HCT116 (cell line): ENCODE measurements at regions not wholly inside any gene's neighbourhood (a gene's known extent, or its start where the extent isn't known, plus 50 kb on each side); places are given as distances from the start of the nearest gene placed in this dataset.

Experiments used
- CTCF ChIP-seq, 3 experiments: fragments of 200-600 bp in 1 of 3; sonication (generic) in 1 of 3; IDR thresholded peaks in 2 of 3; conservative IDR thresholded peaks in 1 of 3; 2 replicates each; pipeline ENCODE4 v1.5.1; 2012 to 2017; ENCODE audit warnings: low read depth in 2 of 3, low read length in 2 of 3, antibody characterized with exemption in 1 of 3, borderline replicate concordance in 1 of 3, control low read depth in 1 of 3, mild to moderate bottlenecking in 1 of 3, mixed read lengths in 1 of 3, mixed run types in 1 of 3, moderate library complexity in 1 of 3; ENCODE audit not compliant: insufficient read depth in 1 of 3
- ELF1 ChIP-seq: IDR thresholded peaks from 2 replicates; pipeline ENCODE4 v1.6.1; 2012; ENCODE audit warnings: low read depth, borderline replicate concordance
- EZH2phosphoT487 ChIP-seq: fragments of 200-600 bp; IDR thresholded peaks from 2 replicates; pipeline ENCODE4 v1.6.1; 2018; ENCODE audit warnings: antibody characterized with exemption, borderline replicate concordance
- MAX ChIP-seq: IDR thresholded peaks from 2 replicates; pipeline ENCODE4 v1.6.1; 2012
- POLR2A ChIP-seq: IDR thresholded peaks from 2 replicates; pipeline ENCODE4 v1.7.0; 2011; ENCODE audit warnings: borderline replicate concordance; ENCODE audit not compliant: insufficient read depth, insufficient read length; ENCODE audit errors: extremely low read depth
- POLR2AphosphoS5 ChIP-seq: IDR thresholded peaks from 2 replicates; pipeline ENCODE4 v1.6.1; 2011; ENCODE audit warnings: mild to moderate bottlenecking, low read depth, low read length, moderate library complexity
- REST ChIP-seq: IDR thresholded peaks from 2 replicates; pipeline ENCODE4 v1.6.1; 2012; ENCODE audit warnings: low read depth
- SRF ChIP-seq: IDR thresholded peaks from 2 replicates; pipeline ENCODE4 v1.6.1; 2012; ENCODE audit warnings: low read depth
- ZNF274 ChIP-seq: fragments of 200-500 bp; sonication (Bioruptor generic); IDR thresholded peaks from 2 replicates; pipeline ENCODE4 v1.6.1; 2014; ENCODE audit warnings: mild to moderate bottlenecking, low read depth, low read length, inconsistent platforms

GRCh38 chr9:115770521-115770920, 383.1 kb upstream of the PAPPA start:
- no peak for TF ChIP-seq CTCF (IDR thresholded peaks at IDR 0.05 in 2 of 3, conservative IDR thresholded peaks at IDR 0.05 in 1 of 3; ENCODE audit: borderline replicate concordance in 1 of 3, insufficient read depth in 1 of 3, low read depth in 2 of 3, low read length in 2 of 3)
- TF ChIP-seq POLR2AphosphoS5, result no peak
- TF ChIP-seq POLR2A, result no peak
- no peak for TF ChIP-seq EZH2phosphoT487
- no peak for TF ChIP-seq MAX
- no peak for TF ChIP-seq ZNF274
- no peak for TF ChIP-seq ELF1
- no peak for TF ChIP-seq REST
- no peak for TF ChIP-seq SRF
